Upper lobe of left lung (tissue), 4 donors: ENCODE measurements at regions not wholly inside any gene's neighbourhood (a gene's known extent, or its start where the extent isn't known, plus 50 kb on each side); places are given as distances from the start of the nearest gene placed in this dataset.

Source experiments
- CTCF ChIP-seq, 6 experiments: fragments of 450-650 bp in 4 of 6; fragments of 200-600 bp in 2 of 6; sonication (generic) in 2 of 6; IDR thresholded peaks; one replicate each; pipeline ENCODE4 v1.5.1; 2016 to 2019; ENCODE audit warnings: antibody characterized with exemption in 6 of 6
- POLR2A ChIP-seq, 4 donors: fragments of 450-650 bp; IDR thresholded peaks; one replicate each; pipeline ENCODE4 v1.5.1; 2016 to 2017; ENCODE audit warnings: antibody characterized with exemption in 4 of 4, mild to moderate bottlenecking in 2 of 4

GRCh38 chr5:86709157-86709881 is 91.6 kb downstream of the COX7C start:
- TF ChIP-seq POLR2A (IDR thresholded peaks at IDR 0.05) = no peak
- TF ChIP-seq CTCF (IDR thresholded peaks at IDR 0.05) = no peak
